GM12874 (cell line): ENCODE measurements at regions not wholly inside any gene's neighbourhood (a gene's known extent, or its start where the extent isn't known, plus 50 kb on each side); places are given as distances from the start of the nearest gene placed in this dataset.

Source experiments
- TF ChIP-seq, protein P1 (sequence below): IDR thresholded peaks from 2 replicates; pipeline ENCODE4 v1.5.1; 2011; ENCODE audit warnings: low read depth, mild to moderate bottlenecking, control low read depth, low read length, moderate library complexity; ENCODE audit not compliant: insufficient read depth

DNA sequence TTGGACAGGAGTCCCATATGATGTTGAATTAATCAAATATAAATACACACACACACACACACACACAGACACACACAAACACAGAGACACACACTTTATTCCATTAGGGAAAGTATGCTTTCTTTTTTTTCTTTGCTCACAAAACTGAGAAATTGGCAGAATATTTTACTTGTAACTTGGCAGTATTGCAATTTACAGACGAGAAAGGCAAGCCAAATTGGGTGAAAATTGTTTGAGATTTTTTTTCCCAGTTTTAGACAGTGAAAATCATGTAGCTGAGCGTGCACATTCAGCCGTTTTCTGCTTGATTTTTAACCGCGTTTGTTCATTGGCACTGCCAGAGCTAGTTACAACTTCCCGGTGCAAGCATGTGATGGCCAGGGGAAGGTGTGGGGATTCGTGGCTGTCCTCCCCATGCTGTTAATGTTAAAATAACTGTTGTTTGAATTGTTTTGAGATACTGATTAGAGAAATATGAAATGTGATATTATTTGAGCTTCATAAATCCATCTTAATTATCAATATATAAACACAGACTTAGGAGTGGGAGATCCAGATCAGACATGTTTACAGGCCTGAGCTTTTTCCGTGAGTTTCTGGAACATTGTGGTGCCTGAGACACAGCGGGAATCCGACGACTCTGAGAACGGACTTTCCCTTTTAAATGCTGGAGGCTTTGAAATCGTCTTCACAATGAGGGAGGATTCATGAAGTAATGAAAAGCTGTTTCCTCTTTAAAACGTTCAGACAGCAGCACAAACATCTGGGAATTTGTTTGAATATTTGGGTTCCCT is 125.5 kb downstream of the KCNRG start:
- TF ChIP-seq, protein P1, sequence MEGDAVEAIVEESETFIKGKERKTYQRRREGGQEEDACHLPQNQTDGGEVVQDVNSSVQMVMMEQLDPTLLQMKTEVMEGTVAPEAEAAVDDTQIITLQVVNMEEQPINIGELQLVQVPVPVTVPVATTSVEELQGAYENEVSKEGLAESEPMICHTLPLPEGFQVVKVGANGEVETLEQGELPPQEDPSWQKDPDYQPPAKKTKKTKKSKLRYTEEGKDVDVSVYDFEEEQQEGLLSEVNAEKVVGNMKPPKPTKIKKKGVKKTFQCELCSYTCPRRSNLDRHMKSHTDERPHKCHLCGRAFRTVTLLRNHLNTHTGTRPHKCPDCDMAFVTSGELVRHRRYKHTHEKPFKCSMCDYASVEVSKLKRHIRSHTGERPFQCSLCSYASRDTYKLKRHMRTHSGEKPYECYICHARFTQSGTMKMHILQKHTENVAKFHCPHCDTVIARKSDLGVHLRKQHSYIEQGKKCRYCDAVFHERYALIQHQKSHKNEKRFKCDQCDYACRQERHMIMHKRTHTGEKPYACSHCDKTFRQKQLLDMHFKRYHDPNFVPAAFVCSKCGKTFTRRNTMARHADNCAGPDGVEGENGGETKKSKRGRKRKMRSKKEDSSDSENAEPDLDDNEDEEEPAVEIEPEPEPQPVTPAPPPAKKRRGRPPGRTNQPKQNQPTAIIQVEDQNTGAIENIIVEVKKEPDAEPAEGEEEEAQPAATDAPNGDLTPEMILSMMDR, result no peak

DNA sequence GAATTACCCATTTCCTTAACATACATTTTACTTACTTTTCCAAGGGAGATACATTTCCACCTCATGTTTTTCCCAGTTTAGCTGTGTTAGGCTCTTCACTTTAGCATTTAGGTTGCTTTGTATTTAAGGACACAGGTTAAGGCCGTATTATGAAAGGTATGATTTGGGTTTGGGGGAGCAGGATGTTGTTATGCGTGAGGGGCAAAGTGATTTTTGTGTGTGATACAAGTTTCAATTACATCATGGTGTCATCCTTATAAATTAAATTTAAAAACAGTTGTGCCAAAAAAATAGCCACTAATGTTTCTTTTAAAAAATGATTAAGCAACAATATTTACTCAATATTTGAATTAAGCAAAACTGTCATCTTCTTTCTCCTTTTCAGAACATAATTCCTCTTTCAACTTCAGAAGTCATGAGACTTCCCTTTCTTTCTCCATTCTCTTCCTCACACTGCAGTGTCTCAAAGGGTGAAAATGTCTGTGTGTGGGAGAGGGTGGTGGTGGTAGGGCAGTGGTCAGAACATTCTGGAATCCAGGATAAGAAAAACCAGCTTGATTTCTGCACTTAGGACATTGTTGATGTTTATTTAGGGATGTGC is 126.2 kb downstream of the KCNRG start:
- TF ChIP-seq, protein P1, result no peak

DNA sequence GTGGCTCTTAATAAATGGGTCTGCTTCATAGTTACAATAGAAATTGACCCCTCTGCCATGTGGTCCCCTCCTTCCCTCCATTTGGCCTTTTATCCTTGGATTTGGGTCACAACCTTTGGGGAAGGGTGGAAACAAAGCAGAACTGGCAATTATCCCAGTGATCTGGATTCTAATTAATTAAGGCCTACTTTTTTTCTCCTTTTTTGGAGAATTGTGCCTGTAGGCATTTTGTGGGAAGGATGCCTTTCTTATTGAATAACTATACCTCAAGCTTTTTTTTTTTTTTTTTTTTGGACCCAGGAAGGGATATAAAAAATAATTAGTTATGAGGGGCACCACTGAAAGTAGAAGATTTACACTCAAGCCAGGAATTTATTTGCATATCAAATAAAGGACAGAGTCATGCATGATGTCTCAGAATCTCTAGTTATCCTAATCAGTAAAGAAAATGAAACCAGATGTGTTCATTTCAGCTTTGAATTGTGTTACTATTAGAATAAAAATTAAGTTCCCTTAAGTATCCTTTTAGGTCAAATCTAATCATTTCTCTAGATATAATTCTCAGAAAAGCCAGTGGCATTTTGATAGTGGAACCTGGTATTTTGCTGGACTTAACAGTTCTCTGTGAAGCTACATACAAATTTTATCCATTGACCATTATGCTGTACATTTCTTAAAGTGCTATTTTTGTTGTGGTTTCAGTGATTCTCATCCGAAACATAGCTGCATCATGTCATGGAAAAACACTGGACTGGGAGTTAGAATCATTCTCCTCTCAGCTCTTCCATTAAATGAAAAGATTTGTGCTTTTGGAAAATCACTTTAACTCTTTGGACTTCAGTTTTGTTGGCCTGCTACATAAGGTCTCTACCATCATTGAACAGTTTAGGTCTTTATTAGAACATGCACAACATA is 129.3 kb downstream of the KCNRG start:
- TF ChIP-seq, protein P1, result no peak

DNA sequence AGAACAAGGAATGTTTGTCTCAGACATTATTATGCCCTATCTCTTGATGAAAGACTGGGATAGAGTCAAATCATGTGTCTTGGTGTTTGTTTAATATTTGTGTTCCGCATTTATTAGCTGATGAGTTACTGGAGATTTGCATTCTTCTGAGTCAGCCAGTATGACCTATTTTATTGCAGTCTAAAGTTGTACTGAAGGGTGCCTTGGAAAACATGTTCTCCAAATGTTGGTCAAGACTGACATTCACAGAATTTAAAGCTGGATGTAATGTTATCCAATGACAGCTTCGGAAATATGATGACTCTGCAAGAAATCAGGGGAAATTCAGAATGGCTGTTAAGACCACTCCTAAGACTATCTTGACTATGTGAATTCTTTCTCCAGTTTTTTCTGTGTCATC is 134.0 kb downstream of the KCNRG start:
- TF ChIP-seq, protein P1, result no peak

DNA sequence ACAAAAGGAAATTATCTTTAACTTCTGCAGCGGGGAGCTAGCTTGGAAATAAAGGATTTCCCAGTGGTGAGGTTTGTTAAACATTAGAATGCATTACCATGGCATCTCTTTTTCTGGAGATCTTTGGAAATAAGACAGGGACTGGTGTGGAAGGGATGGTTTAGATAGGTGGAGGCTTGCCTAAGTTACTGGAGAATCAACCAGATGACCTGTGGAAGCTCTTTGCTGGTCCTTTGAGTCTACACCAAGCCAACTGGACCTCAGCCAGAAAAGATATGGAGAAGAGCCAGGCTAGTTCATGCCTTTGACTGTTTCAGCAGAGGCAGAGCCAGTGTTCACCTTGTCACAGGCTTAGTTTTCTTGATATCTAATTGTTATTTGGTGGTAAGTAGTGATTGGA is 134.7 kb downstream of the KCNRG start:
- TF ChIP-seq, protein P1, result no peak

DNA sequence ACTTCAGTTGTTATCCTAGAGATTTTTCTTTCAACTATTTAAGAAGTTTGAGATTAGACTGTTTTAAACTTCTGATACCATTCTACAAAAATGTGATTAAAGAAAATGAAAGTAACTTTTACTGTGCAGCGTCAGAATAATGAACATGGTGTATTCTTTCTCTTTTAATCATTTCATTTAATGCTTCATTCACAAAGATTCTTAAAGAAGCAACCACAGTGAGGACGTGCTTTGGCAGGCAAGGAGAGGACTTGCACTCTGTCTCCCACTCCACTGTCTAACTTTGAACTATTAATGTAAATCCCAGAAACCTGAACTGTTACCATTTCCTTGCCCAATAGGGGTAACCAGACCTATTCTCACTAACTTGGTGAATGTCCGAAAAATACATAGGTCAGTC is 137.0 kb downstream of the KCNRG start:
- TF ChIP-seq, protein P1, result no peak

DNA sequence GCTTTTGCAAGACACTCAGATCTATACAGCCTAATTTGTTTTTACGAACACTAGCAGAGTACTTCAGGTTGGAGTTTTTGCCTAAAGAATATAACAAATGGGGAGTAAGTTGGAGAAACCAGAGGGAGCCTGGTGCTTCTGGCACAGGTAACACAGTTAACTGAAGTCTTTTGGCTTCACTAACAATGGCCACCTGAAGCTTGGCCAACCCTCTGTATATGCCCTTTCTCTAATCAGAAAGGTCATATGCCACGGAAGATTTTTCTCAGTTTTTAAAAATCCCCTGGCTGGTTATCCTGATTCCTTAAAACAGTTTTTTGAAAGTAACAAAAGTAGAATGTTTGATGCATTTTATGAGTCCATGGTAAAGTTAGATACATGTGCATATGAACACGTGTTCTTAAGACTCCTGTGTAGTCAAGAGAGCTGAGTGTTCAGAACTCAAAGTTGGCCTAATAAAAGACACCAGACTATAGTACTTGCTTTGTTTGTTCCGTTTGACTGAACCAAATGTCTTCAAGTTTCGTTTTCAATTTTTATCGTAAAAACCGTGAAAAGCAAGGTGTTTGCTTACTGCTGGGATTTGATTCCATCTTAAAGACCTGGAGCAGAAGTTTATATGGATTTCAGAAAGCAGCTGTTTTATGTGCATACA is 137.5 kb downstream of the KCNRG start:
- TF ChIP-seq, protein P1, result no peak
